ENCODE measurements at regions not wholly inside any gene's neighbourhood (a gene's known extent, or its start where the extent isn't known, plus 50 kb on each side); places are given as distances from the start of the nearest gene placed in this dataset.

DNA sequence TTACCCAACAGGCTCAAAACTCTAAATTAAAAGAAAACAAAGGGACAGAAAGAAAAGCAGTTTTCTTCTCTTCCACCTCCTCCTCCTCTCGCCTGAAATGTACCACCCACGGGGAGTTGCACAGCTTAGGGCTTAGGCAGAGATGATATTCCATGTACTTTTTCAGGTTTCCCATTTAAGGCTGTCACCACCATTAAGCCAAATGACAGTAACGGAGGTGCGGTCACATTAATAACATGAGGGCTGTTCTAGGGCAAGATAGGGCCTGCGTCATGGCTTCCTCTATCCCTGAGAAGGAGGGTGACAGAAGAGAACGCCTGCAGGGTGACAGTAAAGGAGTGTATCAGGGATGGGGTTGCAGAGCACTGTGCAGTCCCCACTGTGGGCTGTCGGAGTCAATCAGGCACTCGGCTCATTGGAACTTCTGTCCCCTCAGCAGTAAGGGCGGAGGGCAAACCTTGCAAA is 51.7 kb upstream of the TJP1 start:
- CTCF ChIA-PET, result no interaction called here
- peaks cover 6% of the 10 kb centered on the region for H3K27me3 Mint-ChIP-seq
- H3K36me3 Mint-ChIP-seq (ENCODE audit: low read depth), result no peaks in the 10 kb centered on the region
- no peaks in the 10 kb centered on the region for H3K9me3 Mint-ChIP-seq
- H3K27ac Mint-ChIP-seq, result no peak overlapping the region
- ATAC-seq (ENCODE audit: low read depth) (no peak), DNase-seq (no peak)
- POLR2A ChIA-PET, result no interaction called here
- H3K4me3 Mint-ChIP-seq, result no peak overlapping the region
- intact Hi-C loops (cut with micrococcal nuclease), result no loop called here
- H3K4me1 Mint-ChIP-seq, result no peaks in the 10 kb centered on the region
- TF ChIP-seq, protein P1, sequence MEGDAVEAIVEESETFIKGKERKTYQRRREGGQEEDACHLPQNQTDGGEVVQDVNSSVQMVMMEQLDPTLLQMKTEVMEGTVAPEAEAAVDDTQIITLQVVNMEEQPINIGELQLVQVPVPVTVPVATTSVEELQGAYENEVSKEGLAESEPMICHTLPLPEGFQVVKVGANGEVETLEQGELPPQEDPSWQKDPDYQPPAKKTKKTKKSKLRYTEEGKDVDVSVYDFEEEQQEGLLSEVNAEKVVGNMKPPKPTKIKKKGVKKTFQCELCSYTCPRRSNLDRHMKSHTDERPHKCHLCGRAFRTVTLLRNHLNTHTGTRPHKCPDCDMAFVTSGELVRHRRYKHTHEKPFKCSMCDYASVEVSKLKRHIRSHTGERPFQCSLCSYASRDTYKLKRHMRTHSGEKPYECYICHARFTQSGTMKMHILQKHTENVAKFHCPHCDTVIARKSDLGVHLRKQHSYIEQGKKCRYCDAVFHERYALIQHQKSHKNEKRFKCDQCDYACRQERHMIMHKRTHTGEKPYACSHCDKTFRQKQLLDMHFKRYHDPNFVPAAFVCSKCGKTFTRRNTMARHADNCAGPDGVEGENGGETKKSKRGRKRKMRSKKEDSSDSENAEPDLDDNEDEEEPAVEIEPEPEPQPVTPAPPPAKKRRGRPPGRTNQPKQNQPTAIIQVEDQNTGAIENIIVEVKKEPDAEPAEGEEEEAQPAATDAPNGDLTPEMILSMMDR (IDR thresholded peaks at IDR 0.05), result no peak

DNA sequence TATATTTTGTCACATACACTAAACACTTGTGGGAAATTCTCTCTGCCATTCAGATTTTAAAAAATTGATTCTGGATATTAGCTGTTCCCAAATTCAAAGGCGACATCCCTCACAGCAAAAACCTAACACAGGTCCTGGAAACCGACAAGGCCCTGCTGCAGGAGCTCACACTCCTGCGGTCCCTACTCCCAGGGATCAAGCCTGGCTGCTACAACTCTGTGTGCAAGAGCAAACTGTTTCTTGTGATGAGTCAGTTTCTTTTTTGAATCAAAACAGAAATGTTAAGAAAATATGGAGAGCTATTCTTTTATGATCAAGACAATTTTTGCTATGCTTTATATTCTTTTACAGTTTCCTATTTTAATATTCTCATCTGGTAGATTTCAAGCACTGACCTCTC is 51.0 kb upstream of the TJP1 start:
- ChIA-PET POLR2A (no interaction called here), CTCF (no interaction called here)
- no peaks in the 10 kb centered on the region for H3K9me3 Mint-ChIP-seq
- TF ChIP-seq, protein P1 (IDR thresholded peaks at IDR 0.05), result no peak
- DNase-seq (no peak), ATAC-seq (ENCODE audit: low read depth) (no peak)
- H3K27ac Mint-ChIP-seq, result no peak overlapping the region
- H3K36me3 Mint-ChIP-seq (ENCODE audit: low read depth), result no peaks in the 10 kb centered on the region
- intact Hi-C loops (cut with micrococcal nuclease), result no loop called here
- peaks cover 6% of the 10 kb centered on the region for H3K27me3 Mint-ChIP-seq
- H3K4me1 Mint-ChIP-seq, result no peaks in the 10 kb centered on the region
- H3K4me3 Mint-ChIP-seq, result no peak overlapping the region

DNA sequence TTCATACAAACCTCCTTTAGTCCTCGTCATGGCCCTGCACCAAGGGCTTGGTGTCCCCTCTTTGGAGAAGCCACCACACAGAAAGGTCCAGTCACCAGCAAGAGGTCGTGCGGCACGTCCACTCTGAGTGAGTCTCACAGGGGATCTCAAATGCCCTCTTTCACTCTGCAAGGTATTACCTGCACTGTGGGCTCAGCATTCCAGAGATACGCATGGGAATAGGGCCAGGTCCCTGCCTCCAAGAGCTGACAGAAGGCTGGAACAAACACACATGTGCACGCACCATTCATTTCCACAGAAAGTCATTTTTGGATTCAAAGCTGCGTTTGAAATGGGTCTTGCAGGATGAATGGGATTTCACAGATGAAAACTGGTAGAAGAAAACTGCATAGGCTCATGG is 50.4 kb upstream of the TJP1 start:
- no peak overlapping the region for H3K4me3 Mint-ChIP-seq
- H3K9me3 Mint-ChIP-seq, result no peaks in the 10 kb centered on the region
- ChIA-PET POLR2A (no interaction called here), CTCF (no interaction called here)
- intact Hi-C loops (cut with micrococcal nuclease), result no loop called here
- no peak overlapping the region for H3K27ac Mint-ChIP-seq
- DNase-seq (no peak), ATAC-seq (ENCODE audit: low read depth) (no peak)
- no peaks in the 10 kb centered on the region for H3K36me3 Mint-ChIP-seq (ENCODE audit: low read depth)
- peaks cover 6% of the 10 kb centered on the region for H3K27me3 Mint-ChIP-seq
- TF ChIP-seq, protein P1 (IDR thresholded peaks at IDR 0.05), result no peak
- H3K4me1 Mint-ChIP-seq, result no peaks in the 10 kb centered on the region

All from activated B cell treated with CpG ODN at 0.5 μM for 24 hours (primary cell).